OCI-M2 (cell line): ENCODE measurements at regions not wholly inside any gene's neighbourhood (a gene's known extent, or its start where the extent isn't known, plus 50 kb on each side); places are given as distances from the start of the nearest gene placed in this dataset.

ENCODE experiments used
- DNase-seq: peaks from one replicate; lab custom pipeline; 2025; ENCODE audit not compliant: unreplicated experiment; lab: John Stamatoyannopoulos, UW

DNA sequence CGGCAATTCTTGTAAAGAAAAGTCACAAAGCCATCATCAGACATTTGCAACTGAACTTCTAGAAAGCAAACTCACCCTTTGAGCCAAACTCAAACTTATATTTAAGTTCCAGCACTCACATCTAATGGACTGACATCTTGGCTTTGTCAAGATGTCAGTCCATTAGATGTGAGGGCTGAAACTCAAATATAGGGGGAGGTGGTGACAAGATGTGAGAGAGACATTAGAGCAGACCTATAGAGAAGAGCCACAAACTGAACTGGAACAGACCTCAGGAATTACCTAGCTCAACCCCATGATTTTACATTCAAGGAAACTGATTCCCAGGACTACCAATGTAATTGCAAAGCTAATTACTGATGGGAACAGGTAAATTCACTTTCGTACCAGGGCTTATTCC lies 543.8 kb downstream of the TNS1 start:
- no peak for DNase-seq

DNA sequence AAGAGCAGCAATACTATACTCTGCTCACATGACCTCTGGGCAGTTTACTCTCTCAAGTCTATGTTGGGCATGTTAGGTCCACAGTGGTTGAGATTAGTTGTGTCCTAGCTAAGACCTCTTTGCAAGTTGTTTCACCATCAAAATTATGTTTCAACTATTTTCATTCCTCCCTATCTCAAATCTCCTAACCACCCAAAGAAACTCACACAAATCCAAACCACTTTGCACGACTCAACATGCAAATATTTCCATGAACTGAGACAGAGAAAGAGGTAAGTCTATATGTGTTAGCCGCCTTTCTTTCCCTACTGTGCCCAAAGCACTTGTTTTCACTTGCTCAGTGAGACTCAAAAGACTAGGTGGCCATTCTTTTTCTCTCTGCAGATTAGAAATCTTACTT lies 546.8 kb downstream of the TNS1 start:
- no peak for DNase-seq

DNA sequence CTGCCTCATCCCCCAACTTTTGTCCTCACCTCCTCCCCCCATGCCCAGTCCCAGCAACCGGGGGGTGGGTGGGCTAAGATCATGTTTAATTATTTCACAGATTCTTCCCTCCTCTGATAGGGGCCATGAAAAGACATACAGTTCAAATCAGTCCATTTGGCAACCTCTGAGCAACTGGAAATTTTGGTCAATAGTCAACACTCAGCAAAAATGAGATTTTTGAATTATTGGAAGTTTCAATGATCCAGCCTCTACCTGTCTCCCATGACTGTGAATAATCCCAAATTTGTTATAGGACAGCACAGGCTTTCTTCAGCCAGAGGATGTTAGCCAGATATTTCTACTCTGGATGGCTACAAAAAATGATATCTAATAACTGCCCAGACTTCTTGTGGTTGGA lies 549.9 kb downstream of the TNS1 start:
- DNase-seq: no peak

DNA sequence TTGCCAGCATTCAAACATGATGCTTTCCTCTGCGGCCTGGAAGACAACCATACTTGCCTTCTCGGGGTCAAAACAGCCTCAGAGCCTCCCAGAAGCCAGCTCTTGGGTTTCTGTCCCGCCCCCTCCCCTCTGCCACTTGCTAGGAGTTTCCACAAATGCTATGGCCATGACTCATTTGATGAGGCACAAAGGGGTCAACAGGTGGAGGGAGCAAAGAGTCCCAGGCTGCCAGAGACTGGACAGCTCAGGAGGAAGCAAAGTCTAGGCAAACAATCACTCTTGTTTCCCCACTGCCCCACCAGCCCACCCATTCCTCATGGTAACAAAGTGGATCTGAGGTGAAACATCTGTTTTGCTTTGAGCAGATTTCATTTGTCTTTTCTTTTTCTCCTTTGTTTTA lies 551.1 kb downstream of the TNS1 start:
- DNase-seq: no peak

DNA sequence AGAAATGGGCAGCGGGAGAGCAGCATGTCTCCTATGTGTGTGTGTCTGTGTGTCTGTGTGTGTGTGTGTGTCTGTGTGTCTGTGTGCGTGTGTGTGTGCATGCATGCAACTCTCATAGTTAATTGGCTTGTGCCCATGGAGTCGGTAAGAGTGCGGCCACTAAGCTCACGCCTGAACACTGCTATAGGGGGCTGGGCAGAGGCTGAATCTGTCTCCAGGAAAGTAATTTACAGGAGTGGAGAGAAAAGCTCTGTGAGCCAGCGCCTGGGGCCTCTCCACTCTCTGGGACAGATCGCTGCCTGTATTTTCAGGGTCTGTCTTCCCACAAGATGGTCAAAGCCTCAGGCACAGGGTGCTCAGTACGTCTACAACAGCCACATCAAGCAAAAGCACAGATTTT lies 553.4 kb downstream of the TNS1 start:
- no peak for DNase-seq

DNA sequence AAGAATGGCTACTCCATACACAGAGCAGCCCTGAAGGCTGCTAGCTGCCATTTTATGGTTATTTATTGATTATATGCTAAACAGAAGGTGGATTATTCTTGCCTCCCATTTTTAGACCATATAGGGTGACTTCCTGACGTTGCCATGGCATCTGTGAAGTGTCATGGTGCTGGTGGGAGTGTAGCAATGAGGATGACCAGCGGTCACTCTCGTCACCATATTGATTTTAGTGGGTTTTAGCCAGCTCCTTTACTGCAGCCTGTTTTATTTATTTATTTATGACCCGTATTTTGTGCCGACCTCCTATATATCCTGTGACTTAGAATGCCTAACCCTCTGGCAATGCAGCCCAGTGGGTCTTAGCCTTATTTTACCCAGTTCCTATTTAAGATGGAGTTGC lies 553.9 kb downstream of the TNS1 start:
- no peak for DNase-seq

DNA sequence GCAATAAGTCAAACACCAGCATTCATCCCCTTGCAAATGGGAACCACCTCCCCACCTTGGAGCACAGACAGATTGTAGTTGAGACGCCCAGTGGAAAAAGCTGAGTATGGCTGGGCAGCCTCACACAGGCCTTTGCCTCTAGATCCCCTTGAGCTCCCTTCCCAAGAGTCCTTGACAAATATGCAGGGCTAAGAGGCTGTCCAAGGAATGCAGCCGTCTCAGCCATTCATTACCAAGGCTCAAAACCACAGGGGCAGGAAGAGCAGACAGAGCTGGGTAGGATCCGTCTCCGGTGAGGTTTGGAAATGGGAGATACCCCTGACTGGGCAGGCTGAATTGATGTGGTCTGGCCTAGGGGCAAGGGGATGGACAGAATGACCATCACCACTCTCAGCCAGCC lies 557.1 kb downstream of the TNS1 start:
- no peak for DNase-seq

DNA sequence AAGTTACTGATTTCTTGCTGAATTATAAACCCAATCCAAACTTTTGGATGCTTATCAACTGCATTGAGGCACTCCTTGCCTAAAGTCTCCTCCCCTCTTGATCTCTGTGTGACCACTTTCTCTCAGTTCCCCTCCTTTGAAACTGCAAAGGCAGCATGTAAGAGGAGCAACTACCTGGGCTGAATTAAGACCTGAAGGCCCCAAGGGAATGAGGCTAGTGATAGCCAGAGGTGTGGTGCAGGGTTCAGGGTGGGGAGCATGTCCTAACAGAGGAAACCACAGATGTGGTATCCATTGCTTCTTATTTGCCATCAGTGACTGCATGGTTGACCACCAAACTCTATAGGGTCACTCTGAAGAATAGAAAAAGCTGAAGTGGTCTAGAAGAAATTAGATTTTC lies 557.9 kb downstream of the TNS1 start:
- DNase-seq: no peak

DNA sequence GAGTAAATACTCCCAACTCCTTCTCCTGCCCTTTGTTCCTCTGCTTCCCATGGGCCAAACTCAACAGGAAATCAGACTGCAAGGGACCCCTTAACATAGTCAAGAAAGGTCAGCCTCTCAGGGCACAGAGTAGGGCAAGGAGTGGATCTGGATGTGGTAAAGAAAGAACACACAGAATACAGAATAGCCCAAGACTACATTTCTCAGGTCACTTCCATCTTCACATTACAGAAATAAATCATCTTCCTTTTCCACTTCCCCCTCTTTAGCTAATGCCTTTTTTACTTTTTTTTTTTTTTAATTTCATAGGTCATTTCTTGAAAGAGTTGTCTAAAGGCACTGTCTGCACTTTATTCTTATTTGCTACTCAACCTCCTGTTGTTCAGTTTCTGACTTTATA lies 558.3 kb downstream of the TNS1 start:
- DNase-seq: no peak

DNA sequence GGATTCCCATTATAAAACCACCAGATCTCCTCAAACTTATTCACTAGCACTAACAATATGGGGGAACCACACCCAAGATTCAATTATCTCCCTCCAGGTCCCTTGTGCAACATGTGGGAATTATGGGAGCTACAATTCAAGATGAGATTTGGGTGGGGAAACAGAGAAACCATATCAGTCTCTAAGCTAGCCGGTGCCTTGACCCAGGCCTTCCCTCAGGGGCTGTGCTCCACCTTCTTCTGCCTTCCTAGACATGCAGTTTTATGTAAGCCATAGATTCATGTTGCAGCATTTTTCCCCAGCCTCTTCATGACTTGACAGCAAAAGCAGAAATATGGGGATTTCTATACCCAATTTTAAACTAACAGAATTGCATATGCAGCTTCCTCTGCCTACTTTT lies 559.2 kb downstream of the TNS1 start:
- no peak for DNase-seq

DNA sequence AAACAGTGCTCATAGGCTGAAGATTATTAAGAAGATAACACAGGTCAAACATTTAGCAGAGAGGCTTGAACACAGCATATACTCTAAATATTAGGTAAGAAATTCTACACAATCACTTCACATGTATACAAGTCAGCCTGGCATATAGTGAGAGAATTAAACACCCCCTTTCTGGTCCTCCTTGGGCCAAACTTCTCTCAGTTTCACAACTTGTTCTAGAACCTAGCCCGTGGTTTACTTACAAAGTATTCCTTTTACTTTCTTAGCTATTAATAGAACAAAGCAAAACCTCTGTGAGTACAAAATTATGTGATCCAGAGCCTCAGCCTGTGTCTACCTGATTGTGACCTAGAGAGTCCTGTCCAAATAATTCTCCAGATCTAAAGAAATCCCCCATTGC lies 562.8 kb downstream of the TNS1 start:
- DNase-seq: no peak

DNA sequence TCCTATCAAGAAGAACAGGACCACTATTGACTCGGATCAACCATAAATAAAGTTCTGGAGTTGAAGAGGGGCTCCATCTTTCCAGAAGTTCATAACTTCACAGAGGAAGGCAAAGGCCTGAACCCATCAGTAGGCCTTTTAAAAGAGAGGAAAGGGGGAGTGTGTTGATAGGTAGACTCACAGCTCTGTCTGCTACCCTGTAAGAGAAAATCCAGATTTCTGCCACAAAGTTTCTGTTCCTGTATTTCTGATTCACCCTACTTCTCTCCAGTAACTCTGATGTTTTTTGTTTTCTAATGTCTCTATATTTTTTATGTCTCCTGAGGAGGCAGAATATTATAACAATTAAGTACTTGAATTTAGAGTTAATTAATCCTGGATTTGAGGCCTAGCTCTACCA lies 564.0 kb downstream of the TNS1 start:
- DNase-seq: no peak

DNA sequence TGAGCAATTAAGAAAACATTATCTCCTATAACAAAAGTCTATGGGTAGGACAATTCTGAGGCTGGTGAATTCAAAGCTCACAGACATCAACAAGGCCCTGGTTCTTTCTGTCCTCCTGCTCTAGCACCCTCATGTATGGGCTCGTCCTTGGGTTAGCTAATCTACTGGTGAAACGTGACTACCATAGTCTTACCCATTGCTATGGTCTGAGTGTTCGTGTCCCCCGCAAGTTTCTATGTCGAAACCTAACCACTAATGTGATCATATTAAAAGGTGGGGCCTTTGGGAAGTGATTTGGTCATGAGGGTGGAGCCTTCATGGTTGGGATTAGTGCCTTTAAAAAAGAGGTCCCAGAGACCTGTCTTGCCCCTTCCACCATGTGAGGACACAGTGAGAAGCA lies 564.7 kb downstream of the TNS1 start:
- DNase-seq: no peak

DNA sequence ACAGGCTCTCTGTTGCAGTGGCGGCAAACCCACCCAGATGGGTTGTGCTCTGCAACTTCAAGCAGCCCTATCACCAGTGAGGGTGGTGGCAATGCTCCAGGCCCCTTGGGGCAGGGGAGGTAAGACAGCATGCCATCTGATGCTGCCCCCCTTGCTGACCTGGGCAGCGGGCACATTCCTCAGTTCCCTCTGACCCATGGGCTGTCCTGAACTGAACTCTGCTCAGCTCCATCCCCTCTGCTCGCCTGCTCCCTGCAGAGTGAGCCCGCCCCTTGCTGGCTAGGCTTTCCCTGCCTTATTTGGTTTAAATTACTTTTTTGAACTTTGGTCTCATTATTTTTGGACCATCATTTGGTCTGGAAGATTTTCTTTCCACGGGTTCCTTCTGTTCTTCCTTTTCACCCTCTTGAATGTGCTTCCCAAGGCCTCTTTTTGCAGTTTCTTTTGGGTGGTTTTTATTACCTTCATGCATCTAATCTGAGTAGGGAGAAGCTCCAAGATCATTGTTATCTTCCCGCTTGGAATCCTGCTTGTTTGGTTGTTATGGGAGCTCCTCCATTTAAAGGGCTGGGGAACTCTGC lies 565.4 kb downstream of the TNS1 start:
- DNase-seq: no peak

DNA sequence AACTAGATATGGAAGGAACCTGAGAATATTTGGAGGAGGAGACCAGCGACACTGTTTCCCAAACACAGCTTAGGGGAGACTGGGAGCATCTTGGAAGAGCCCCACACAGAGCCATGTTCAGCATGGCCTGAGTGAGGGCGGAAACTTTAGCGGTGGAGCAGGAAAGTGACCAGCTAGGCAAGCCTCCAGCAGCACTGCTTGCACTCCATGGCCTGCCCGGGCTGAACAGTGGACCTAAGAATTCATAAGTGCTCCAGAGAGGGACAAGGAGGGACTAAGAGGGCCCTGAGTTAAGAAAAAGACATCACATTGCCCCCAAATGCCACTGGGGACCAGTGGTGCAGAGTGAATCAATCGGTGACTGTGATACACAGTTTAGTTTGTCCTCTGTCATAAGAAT lies 566.4 kb downstream of the TNS1 start:
- no peak for DNase-seq

DNA sequence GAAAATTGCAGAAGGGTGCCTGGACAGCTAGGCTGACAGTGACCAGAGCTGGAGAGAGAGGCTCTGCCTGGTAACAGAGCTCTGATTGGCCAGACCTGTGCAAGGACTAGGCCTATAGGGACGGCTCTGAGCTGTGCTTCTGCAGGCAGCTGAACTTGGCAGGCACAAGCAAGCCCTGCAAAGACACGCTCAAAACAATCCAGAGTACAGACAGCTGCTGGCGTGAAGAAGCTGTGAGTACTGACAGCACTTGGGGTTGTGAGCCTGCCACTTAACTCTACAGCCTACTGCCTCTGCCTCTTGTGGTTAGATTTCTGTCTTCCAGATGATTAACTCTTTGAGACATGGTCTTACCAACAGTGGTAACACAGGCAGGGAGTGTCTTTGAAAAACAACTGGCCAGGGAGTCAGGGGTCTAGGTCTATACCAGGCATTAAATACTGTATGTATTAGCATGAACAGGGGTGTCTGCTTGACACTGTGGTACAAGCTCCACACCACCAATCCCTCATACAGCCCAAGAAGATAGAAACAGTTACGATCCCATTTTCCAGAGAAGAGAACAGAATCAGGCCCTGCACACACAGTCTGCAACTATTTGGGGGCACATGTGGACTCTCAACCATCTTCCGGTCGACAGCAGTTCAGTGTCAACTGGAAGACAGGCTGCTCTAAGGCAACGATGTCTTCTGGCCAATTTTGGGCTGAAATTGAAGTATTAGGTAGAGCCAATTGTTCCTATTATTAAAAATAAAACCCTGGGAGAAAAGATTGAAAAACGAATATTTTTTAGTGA lies 568.4 kb downstream of the TNS1 start:
- DNase-seq: no peak

DNA sequence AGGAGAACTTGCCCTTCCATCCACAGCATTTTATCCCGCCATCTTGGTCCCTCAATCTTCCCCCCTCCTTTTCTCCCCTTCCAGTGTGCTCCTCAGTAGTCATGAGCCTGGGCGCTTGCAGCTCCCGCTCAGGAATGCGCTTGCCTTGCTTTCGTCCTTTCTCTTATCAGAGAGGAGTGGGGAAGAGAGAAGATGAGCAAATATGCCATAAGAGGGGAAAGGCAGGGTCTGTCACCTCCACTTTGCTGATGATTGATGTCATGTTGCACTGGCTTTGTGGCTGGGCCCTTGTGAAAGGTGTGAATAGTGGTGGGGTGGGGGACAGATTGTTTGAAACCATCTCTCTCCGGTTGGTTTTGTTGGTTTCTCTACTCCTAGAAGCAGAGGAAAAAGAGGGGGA lies 569.3 kb downstream of the TNS1 start:
- no peak for DNase-seq

DNA sequence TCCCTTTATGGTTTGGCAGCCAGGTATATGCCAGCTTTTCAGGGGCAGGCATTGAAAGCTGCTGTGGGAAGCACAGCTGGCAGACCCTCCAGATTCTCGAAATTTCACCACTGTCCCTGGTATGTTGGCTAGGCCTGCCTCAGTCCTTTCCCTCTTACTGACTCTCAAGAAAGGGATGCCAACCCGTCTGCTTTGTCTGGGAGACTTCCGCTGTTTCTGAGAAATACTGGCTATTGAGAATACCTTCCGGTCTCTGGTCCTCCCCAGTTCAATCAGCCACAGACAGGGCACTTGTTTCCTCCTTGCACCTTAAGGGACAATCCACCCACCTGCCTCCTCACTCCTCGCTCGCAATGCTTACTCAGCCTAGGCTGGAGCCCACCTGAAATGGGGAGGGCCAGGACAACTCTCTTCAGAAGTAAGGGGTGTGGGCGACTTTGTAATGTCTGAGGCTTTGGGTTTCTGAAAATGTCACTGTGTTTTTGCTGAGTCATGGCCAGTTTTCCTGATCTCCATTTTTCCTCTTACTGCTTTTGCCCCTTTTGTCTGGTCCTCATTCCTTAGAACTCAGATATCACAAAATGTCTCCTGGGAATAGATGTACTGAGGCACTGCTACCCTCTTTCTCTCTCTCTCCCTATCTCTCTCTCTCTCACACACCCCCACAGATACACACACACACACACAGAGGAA lies 571.1 kb downstream of the TNS1 start:
- DNase-seq: no peak

DNA sequence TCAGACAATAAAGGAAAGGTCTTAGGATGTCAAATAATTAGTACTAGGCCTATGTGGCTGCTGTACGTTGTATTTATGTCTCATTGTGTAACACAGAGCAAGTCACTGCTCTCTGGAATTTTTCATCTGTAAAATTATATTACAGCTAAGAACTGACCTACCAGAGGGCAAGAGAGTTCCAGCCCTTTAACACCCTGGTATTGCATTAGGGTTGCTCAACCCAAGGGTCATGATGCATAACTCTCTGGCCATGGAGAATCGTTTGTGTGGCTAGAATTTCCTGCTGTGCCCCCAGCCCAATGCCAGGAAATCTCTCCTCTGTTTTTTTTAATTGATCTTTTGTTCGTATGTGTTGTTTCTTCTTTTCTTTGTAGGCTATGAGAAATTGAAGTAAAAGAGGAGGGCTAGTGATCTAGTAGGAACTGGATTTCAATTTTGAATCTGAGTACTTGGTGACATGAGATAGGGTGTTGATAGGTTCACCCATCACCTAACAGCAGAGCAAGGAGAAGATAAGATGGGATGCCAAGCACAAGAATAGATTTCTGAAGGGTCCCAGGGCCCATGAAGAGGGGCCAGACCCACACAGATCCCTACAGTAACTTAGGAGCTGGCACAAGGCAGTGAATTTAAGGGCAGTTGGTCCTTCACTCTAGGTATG lies 571.2 kb upstream of the TNP1 start:
- DNase-seq: no peak

DNA sequence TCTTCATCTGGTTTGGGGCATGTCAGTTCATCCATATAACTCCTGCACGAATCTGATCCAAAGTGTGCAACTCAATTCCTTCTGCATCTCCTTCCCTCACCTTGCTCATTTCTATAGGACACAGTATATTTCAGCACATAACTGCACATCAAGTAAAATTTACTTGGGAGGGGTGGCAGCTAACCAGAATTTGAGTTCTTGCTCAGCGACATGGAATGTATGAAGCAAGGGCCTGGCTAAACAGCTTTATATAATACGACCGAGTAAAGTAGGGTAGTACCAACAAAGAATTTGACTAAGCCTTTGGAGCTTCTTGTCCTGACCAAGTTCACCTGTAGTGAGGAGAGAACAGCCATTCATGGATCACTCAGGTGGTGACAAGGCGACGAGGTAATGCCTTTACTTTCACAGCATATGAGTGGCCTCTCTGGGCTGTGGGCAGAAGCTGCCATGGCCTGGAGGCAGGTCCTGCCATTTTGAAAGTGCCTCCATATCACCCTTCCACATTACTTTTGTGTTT lies 570.2 kb upstream of the TNP1 start:
- DNase-seq: no peak

DNA sequence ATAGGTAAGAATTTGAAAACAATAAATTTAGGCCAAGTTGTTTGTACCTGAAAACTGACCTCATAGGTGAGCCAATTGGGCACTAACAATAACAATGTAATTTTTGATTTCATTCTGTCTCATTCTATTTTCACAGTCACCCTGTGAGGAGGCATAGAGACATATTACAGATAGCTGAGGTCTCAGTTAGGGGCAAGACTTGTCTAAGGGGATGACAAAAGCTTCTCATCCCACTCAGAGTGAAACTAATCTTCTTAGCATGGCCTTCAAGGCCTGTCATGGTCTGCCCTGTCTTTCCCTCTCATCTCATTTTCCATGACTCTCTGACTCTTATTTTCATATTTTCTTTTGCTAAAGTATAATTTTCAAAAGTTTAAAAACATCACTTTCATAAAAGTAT lies 562.0 kb upstream of the TNP1 start:
- DNase-seq: no peak

DNA sequence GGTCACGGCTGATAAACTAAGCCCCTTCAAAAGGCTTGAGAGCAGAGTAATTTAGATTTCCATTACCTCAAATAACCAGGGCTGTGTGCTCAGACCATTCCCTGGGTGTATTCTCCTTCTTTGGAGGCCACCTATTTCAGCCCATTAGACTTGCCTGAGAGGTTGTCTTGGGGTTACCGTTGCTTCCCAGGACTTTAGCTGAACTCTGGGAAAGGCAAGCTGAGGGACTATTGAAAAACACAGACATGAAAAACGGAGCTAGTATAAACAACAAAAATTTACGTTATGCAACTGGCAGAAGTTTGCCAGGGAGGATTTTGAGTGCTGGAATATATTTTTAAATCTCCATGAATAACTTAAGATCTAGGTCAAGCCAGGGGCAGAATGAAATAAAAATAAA lies 561.0 kb upstream of the TNP1 start:
- DNase-seq: no peak
